ENCODE measurements at regions not wholly inside any gene's neighbourhood (a gene's known extent, or its start where the extent isn't known, plus 50 kb on each side); places are given as distances from the start of the nearest gene placed in this dataset.

DNA sequence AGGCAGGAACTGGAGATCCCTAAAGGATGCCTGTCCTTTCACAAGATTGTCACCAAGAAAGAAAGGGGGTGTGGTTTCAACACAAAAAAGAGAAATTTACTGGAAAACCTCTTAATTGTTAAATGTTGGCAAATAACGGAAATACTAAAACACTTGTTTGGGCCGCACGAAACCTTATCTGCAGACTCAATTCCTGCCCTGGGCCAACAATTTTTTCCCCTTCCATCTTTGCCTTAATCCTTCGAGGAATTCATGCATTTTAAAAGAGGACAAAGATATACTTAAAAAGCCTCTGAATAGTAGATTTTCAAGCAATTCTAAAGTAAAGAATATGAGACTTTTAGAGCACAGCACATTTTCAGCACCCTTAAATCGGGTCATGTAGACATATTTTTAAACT, 366.2 kb downstream of the DUSP6 start:
- TF ChIP-seq POLR2A (IDR thresholded peaks at IDR 0.05) (no peak), EP300 (IDR thresholded peaks at IDR 0.05) (no peak), POLR2AphosphoS5 (IDR thresholded peaks at IDR 0.05) (no peak)
- TF ChIP-seq, protein P1, sequence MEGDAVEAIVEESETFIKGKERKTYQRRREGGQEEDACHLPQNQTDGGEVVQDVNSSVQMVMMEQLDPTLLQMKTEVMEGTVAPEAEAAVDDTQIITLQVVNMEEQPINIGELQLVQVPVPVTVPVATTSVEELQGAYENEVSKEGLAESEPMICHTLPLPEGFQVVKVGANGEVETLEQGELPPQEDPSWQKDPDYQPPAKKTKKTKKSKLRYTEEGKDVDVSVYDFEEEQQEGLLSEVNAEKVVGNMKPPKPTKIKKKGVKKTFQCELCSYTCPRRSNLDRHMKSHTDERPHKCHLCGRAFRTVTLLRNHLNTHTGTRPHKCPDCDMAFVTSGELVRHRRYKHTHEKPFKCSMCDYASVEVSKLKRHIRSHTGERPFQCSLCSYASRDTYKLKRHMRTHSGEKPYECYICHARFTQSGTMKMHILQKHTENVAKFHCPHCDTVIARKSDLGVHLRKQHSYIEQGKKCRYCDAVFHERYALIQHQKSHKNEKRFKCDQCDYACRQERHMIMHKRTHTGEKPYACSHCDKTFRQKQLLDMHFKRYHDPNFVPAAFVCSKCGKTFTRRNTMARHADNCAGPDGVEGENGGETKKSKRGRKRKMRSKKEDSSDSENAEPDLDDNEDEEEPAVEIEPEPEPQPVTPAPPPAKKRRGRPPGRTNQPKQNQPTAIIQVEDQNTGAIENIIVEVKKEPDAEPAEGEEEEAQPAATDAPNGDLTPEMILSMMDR (IDR thresholded peaks at IDR 0.05) = no peak
- no peaks in the 10 kb centered on the region for H3K9me3 ChIP-seq
- ATAC-seq (ENCODE audit: low FRiP score in 2 of 2) (no peak), DNase-seq (no peak)
- no peaks in the 10 kb centered on the region for H3K36me3 ChIP-seq
- WGBS, 2 donors = 28 to 38% methylated on average over 5 of the region's 5 CpGs
- no peaks in the 10 kb centered on the region for H3K27me3 ChIP-seq
- H3K4me3 ChIP-seq = no peak overlapping the region
- H3K27ac ChIP-seq = no peak overlapping the region
- H3K4me1 ChIP-seq = peaks cover 0 to 4% (median 2%) of the 10 kb centered on the region in 4 donors

DNA sequence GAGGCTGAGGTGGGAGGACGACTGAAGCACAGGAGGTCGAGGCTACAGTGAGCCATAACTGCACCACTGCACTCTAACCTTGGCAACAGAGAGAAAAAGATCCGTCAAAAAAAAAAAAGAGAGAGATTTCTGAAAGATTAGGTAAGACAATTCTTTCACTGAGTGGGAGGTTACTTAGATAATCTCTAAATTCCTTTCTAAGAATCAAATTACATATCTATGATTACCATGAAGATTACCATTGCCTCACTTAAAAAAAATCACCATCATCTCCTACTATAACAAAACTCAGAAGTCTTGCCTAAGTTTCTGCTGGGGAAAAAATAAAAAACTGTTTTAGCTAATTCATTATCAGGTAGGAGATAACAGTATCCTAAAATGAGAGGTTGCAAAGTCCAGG, 366.7 kb downstream of the DUSP6 start:
- Histone ChIP-seq H3K9me3 (no peaks in the 10 kb centered on the region), H3K36me3 (no peaks in the 10 kb centered on the region), H3K4me1 (peaks cover 0 to 4% (median 2%) of the 10 kb centered on the region in 4 donors), H3K27me3 (no peaks in the 10 kb centered on the region), H3K27ac (no peak overlapping the region), H3K4me3 (no peak overlapping the region)
- WGBS, 2 donors = 70 to 83% methylated on average over 3 of the region's 3 CpGs
- DNase-seq (no peak), ATAC-seq (ENCODE audit: low FRiP score in 2 of 2) (no peak)
- TF ChIP-seq EP300 (IDR thresholded peaks at IDR 0.05) = no peak
- TF ChIP-seq, protein P1 (IDR thresholded peaks at IDR 0.05) = no peak
- TF ChIP-seq POLR2A (IDR thresholded peaks at IDR 0.05) = no peak
- no peak for TF ChIP-seq POLR2AphosphoS5 (IDR thresholded peaks at IDR 0.05)

DNA sequence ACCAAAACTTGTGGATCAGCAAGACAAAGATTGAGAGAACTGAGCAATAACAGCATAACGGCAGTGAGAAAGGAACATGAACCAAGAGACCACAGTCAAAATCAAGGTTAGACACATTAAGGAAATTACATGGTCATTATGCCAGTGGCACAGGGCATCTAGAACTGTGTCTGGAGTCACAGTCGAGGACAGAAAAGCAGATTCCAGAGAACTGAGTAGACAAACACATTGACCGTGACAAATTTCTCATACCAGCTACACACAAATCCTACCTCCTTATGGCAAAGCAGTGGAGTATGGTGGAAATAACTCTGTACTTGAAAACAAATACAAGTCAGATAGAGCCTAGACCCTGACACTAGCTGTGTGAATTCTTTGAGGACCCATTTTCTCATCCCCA, 367.3 kb downstream of the DUSP6 start:
- 92 to 93% methylated on average over 3 of the region's 3 CpGs for WGBS, 2 donors
- H3K36me3 ChIP-seq = no peaks in the 10 kb centered on the region
- no peak overlapping the region for H3K27ac ChIP-seq
- no peak overlapping the region for H3K4me3 ChIP-seq
- H3K27me3 ChIP-seq = no peaks in the 10 kb centered on the region
- DNase-seq (no peak), ATAC-seq (ENCODE audit: low FRiP score in 2 of 2) (no peak)
- H3K4me1 ChIP-seq = peaks cover 0 to 4% (median 2%) of the 10 kb centered on the region in 4 donors
- TF ChIP-seq POLR2AphosphoS5 (IDR thresholded peaks at IDR 0.05) (no peak), POLR2A (IDR thresholded peaks at IDR 0.05) (no peak), EP300 (IDR thresholded peaks at IDR 0.05) (no peak)
- TF ChIP-seq, protein P1 (IDR thresholded peaks at IDR 0.05) = no peak
- H3K9me3 ChIP-seq = no peaks in the 10 kb centered on the region

DNA sequence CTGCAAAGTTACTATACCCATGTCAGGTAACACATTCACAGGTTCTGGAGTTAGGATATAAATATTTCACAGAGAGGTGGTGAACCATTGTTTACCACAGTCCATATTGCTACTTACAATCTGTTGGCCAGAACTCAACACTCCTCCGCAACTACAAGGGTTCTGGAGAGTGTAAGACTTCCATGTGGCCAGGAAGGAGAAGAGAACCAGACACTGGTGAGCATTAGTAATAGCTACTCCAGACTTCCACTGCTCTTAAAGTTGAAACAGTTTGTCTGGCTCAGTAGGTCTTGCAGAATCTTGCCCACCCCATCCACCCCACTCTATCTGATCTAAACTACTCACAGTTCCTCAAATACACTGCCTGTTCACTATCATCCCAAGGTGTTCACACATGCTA, 369.6 kb downstream of the DUSP6 start:
- ATAC-seq (ENCODE audit: low FRiP score in 2 of 2) (no peak), DNase-seq (no peak)
- no peaks in the 10 kb centered on the region for H3K36me3 ChIP-seq
- H3K27me3 ChIP-seq = no peaks in the 10 kb centered on the region
- peaks cover 0 to 4% (median 2%) of the 10 kb centered on the region in 4 donors for H3K4me1 ChIP-seq
- H3K27ac ChIP-seq = no peak overlapping the region
- H3K9me3 ChIP-seq = no peaks in the 10 kb centered on the region
- TF ChIP-seq POLR2AphosphoS5 (IDR thresholded peaks at IDR 0.05) = no peak
- TF ChIP-seq POLR2A (IDR thresholded peaks at IDR 0.05) = no peak
- TF ChIP-seq, protein P1 (IDR thresholded peaks at IDR 0.05) = no peak
- no peak for TF ChIP-seq EP300 (IDR thresholded peaks at IDR 0.05)
- H3K4me3 ChIP-seq = no peak overlapping the region
- 82 to 100% methylated on average over 1 of the region's 1 CpG for WGBS, 2 donors

DNA sequence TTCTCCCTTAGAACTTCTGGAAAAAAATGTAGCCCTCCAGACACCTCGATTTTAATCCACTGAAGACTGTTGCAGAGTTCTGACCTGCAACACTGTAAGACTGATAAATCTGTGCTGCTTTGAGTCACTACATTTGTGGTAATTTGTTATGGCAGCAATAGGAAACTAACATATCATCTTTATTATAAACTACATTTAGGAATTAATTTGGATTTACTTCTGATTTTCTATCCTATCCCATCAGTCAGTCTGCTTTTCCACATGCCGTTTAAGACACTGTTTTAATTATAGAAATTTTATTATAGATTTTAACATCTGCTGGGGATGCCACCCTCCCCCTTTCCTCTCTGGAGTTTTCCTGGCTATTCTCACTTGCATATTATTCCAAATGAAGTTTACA, 375.2 kb downstream of the DUSP6 start:
- Histone ChIP-seq H3K27ac (no peak overlapping the region), H3K9me3 (no peaks in the 10 kb centered on the region), H3K36me3 (no peaks in the 10 kb centered on the region), H3K4me3 (no peak overlapping the region), H3K4me1 (no peaks in the 10 kb centered on the region), H3K27me3 (no peaks in the 10 kb centered on the region)
- TF ChIP-seq EP300 (IDR thresholded peaks at IDR 0.05) = no peak
- TF ChIP-seq, protein P1 (IDR thresholded peaks at IDR 0.05) = no peak
- TF ChIP-seq POLR2AphosphoS5 (IDR thresholded peaks at IDR 0.05) = no peak
- TF ChIP-seq POLR2A (IDR thresholded peaks at IDR 0.05) = no peak
- DNase-seq (no peak), ATAC-seq (ENCODE audit: low FRiP score in 2 of 2) (no peak)
- 84 to 86% methylated on average over 2 of the region's 2 CpGs for WGBS, 2 donors
